Progenitor cell of endocrine pancreas (in vitro differentiated cells): ENCODE measurements at regions not wholly inside any gene's neighbourhood (a gene's known extent, or its start where the extent isn't known, plus 50 kb on each side); places are given as distances from the start of the nearest gene placed in this dataset.
"Not testable (repeated sequence)": the region's sequence is repeated elsewhere in the genome, so short reads cannot be mapped to it uniquely, and the experiment has no call there.

ENCODE experiments used
- DNase-seq: peaks from one replicate; pipeline ENCODE4 v3.0.0; 2021; ENCODE audit warnings: low spot score; ENCODE audit not compliant: unreplicated experiment
- H3K27ac Mint-ChIP-seq: 2 replicates; pipeline ENCODE4 v1.8.0; 2021; ENCODE audit warnings: mild to moderate bottlenecking, moderate library complexity, mixed read lengths
- H3K27me3 Mint-ChIP-seq: 2 replicates; pipeline ENCODE4 v1.8.0; 2021; ENCODE audit warnings: mixed read lengths
- H3K36me3 Mint-ChIP-seq: 2 replicates; pipeline ENCODE4 v1.8.0; 2022; ENCODE audit warnings: mixed read lengths; ENCODE audit not compliant: insufficient read depth
- H3K4me1 Mint-ChIP-seq: 2 replicates; pipeline ENCODE4 v1.8.0; 2021; ENCODE audit warnings: low read depth, mixed read lengths
- H3K4me3 Mint-ChIP-seq: 2 replicates; pipeline ENCODE4 v1.8.0; 2021; ENCODE audit warnings: low read depth, mild to moderate bottlenecking, moderate library complexity, mixed read lengths
- H3K9me3 Mint-ChIP-seq: 2 replicates; pipeline ENCODE4 v1.8.0; 2021; ENCODE audit warnings: low read depth, mixed read lengths
- TF ChIP-seq, protein P1 (sequence below): fragments of 200-600 bp; sonication (generic); IDR thresholded peaks from one replicate; pipeline ENCODE4 v1.5.0; 2021; ENCODE audit warnings: antibody characterized with exemption, mild to moderate bottlenecking; ENCODE audit not compliant: unreplicated experiment

DNA sequence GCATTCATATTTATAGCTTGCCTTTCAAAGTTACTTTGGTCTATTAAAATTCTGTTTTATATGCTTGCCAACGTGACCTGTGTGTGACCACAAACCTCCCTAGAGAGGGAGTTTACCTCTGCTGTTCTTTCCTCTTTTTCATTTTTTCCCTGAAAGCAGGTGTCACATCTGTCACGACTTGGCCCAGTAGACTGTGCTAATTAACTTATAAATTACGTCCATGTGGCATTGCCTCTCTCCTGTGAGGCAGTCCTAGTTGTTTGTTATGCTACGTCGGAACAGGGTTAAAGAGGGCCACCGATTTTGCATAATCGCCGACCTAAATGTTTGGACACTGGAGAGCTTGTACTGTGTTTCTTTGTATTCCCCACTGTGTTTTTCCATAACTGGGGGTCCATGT, 343.9 kb upstream of the FLRT2 start:
- H3K9me3 Mint-ChIP-seq: peaks cover 3% of the 10 kb centered on the region
- H3K36me3 Mint-ChIP-seq: no peaks in the 10 kb centered on the region
- TF ChIP-seq, protein P1, sequence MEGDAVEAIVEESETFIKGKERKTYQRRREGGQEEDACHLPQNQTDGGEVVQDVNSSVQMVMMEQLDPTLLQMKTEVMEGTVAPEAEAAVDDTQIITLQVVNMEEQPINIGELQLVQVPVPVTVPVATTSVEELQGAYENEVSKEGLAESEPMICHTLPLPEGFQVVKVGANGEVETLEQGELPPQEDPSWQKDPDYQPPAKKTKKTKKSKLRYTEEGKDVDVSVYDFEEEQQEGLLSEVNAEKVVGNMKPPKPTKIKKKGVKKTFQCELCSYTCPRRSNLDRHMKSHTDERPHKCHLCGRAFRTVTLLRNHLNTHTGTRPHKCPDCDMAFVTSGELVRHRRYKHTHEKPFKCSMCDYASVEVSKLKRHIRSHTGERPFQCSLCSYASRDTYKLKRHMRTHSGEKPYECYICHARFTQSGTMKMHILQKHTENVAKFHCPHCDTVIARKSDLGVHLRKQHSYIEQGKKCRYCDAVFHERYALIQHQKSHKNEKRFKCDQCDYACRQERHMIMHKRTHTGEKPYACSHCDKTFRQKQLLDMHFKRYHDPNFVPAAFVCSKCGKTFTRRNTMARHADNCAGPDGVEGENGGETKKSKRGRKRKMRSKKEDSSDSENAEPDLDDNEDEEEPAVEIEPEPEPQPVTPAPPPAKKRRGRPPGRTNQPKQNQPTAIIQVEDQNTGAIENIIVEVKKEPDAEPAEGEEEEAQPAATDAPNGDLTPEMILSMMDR: no peak
- H3K4me1 Mint-ChIP-seq: no peaks in the 10 kb centered on the region
- H3K27me3 Mint-ChIP-seq: no peaks in the 10 kb centered on the region
- no peak overlapping the region for H3K4me3 Mint-ChIP-seq
- no peak overlapping the region for H3K27ac Mint-ChIP-seq
- no peak for DNase-seq

- no peaks in the 10 kb centered on the region for H3K27me3 Mint-ChIP-seq
- DNase-seq: no peak
- no peaks in the 10 kb centered on the region for H3K36me3 Mint-ChIP-seq
- TF ChIP-seq, protein P1: no peak
- H3K27ac Mint-ChIP-seq: no peak overlapping the region
- H3K4me1 Mint-ChIP-seq: no peaks in the 10 kb centered on the region
- H3K4me3 Mint-ChIP-seq: no peak overlapping the region
- peaks cover 3% of the 10 kb centered on the region for H3K9me3 Mint-ChIP-seq
Measured at GRCh38 chr14:85187521-85187920, 342.4 kb upstream of the FLRT2 start.

- TF ChIP-seq, protein P1: no peak
- peaks cover 3% of the 10 kb centered on the region for H3K9me3 Mint-ChIP-seq
- no peak overlapping the region for H3K4me3 Mint-ChIP-seq
- no peak overlapping the region for H3K27ac Mint-ChIP-seq
- no peak for DNase-seq
- H3K27me3 Mint-ChIP-seq: no peaks in the 10 kb centered on the region
- H3K4me1 Mint-ChIP-seq: no peaks in the 10 kb centered on the region
- H3K36me3 Mint-ChIP-seq: no peaks in the 10 kb centered on the region
Measured at GRCh38 chr14:85188836-85189235, 341.1 kb upstream of the FLRT2 start.

- not testable (repeated sequence) for H3K27me3 Mint-ChIP-seq, H3K27ac Mint-ChIP-seq, H3K9me3 Mint-ChIP-seq, DNase-seq, H3K4me1 Mint-ChIP-seq, H3K36me3 Mint-ChIP-seq, H3K4me3 Mint-ChIP-seq
Measured at GRCh38 chr14:85189253-85189652, 340.7 kb upstream of the FLRT2 start.

- Mint-ChIP-seq H3K4me3 (no peak overlapping the region), H3K27ac (no peak overlapping the region), H3K4me1 (no peaks in the 10 kb centered on the region), H3K9me3 (peaks cover 8% of the 10 kb centered on the region), H3K36me3 (no peaks in the 10 kb centered on the region), H3K27me3 (no peaks in the 10 kb centered on the region)
- DNase-seq: no peak
- TF ChIP-seq, protein P1: no peak
Measured at GRCh38 chr14:85190251-85190650, 339.7 kb upstream of the FLRT2 start.

- TF ChIP-seq, protein P1: no peak
- no peak overlapping the region for H3K4me3 Mint-ChIP-seq
- no peaks in the 10 kb centered on the region for H3K4me1 Mint-ChIP-seq
- DNase-seq: no peak
- H3K36me3 Mint-ChIP-seq: no peaks in the 10 kb centered on the region
- no peak overlapping the region for H3K27ac Mint-ChIP-seq
- no peaks in the 10 kb centered on the region for H3K27me3 Mint-ChIP-seq
- peaks cover 8% of the 10 kb centered on the region for H3K9me3 Mint-ChIP-seq
Measured at GRCh38 chr14:85191986-85192385, 338.0 kb upstream of the FLRT2 start.
